GM12873 (cell line): ENCODE measurements at regions not wholly inside any gene's neighbourhood (a gene's known extent, or its start where the extent isn't known, plus 50 kb on each side); places are given as distances from the start of the nearest gene placed in this dataset.

ENCODE experiments used
- CTCF ChIP-seq: IDR thresholded peaks from 2 replicates; pipeline ENCODE4 v1.5.1; 2012; ENCODE audit warnings: low read depth, mild to moderate bottlenecking, moderate library complexity, low read length, control low read depth; ENCODE audit not compliant: insufficient read depth; ENCODE audit errors: missing control alignments

- no peak for TF ChIP-seq CTCF
These were observed 142.2 kb downstream of the SNX18 start for GRCh38 chr5:54659700-54660131.

GRCh38 chr5:54658010-54658409 lies 140.5 kb downstream of the SNX18 start:
- no peak for TF ChIP-seq CTCF

GRCh38 chr5:54656261-54656728 lies 138.7 kb downstream of the SNX18 start:
- no peak for TF ChIP-seq CTCF

- no peak for TF ChIP-seq CTCF
These were observed 138.2 kb downstream of the SNX18 start for GRCh38 chr5:54655761-54656160.

- TF ChIP-seq CTCF = no peak
These were observed 137.7 kb downstream of the SNX18 start for GRCh38 chr5:54655266-54655665.

- TF ChIP-seq CTCF = no peak
These were observed 136.5 kb downstream of the SNX18 start for GRCh38 chr5:54653956-54654614.

- no peak for TF ChIP-seq CTCF
These were observed 134.0 kb downstream of the SNX18 start for GRCh38 chr5:54651482-54652076.
